ENCODE measurements at regions not wholly inside any gene's neighbourhood (a gene's known extent, or its start where the extent isn't known, plus 50 kb on each side); places are given as distances from the start of the nearest gene placed in this dataset.

- peaks cover 0 to 3% of the 10 kb centered on the region in 2 donors for H3K9me3 ChIP-seq (ENCODE audit: control insufficient read depth in 2 of 2, low read length in 2 of 2)
- H3K27ac ChIP-seq (ENCODE audit: low read length), result no peak overlapping the region
- no peak overlapping the region for H3K4me3 ChIP-seq (ENCODE audit: low read length in 2 of 2)
- no peaks in the 10 kb centered on the region for H3K36me3 ChIP-seq (ENCODE audit: control insufficient read depth in 2 of 2, insufficient read depth in 2 of 2, low read length in 2 of 2)
- no peaks in the 10 kb centered on the region for H3K4me1 ChIP-seq (ENCODE audit: control insufficient read depth, insufficient read depth, low read length)
- H3K9ac ChIP-seq (ENCODE audit: low read length in 2 of 2), result no peak overlapping the region
- no peaks in the 10 kb centered on the region for H3K27me3 ChIP-seq (ENCODE audit: control insufficient read depth in 1 of 2, insufficient read depth in 2 of 2, low read length in 2 of 2)
Observed at GRCh38 chr10:124316326-124316725, 102.4 kb downstream of the OAT start.

GRCh38 chr10:124315591-124316270, 103.0 kb downstream of the OAT start:
- H3K36me3 ChIP-seq (ENCODE audit: control insufficient read depth in 2 of 2, insufficient read depth in 2 of 2, low read length in 2 of 2), result no peaks in the 10 kb centered on the region
- no peak overlapping the region for H3K27ac ChIP-seq (ENCODE audit: low read length)
- no peaks in the 10 kb centered on the region for H3K4me1 ChIP-seq (ENCODE audit: control insufficient read depth, insufficient read depth, low read length)

GRCh38 chr10:124313374-124313773, 105.3 kb downstream of the OAT start:
- H3K4me3 ChIP-seq (ENCODE audit: low read length in 2 of 2), result no peak overlapping the region
- no peak overlapping the region for H3K9ac ChIP-seq (ENCODE audit: low read length in 2 of 2)
- H3K36me3 ChIP-seq (ENCODE audit: control insufficient read depth in 2 of 2, insufficient read depth in 2 of 2, low read length in 2 of 2), result no peaks in the 10 kb centered on the region
- no peak overlapping the region for H3K27ac ChIP-seq (ENCODE audit: low read length)
- no peaks in the 10 kb centered on the region for H3K27me3 ChIP-seq (ENCODE audit: control insufficient read depth in 1 of 2, insufficient read depth in 2 of 2, low read length in 2 of 2)
- H3K9me3 ChIP-seq (ENCODE audit: control insufficient read depth in 2 of 2, low read length in 2 of 2), result no peaks in the 10 kb centered on the region
- no peaks in the 10 kb centered on the region for H3K4me1 ChIP-seq (ENCODE audit: control insufficient read depth, insufficient read depth, low read length)

More at GRCh38 chr10:124315591-124316270, 103.0 kb downstream of the OAT start:
- Histone ChIP-seq H3K4me3 (ENCODE audit: low read length in 2 of 2) (no peak overlapping the region), H3K9ac (ENCODE audit: low read length in 2 of 2) (no peak overlapping the region), H3K9me3 (ENCODE audit: control insufficient read depth in 2 of 2, low read length in 2 of 2) (peaks cover 0 to 3% of the 10 kb centered on the region in 2 donors), H3K27me3 (ENCODE audit: control insufficient read depth in 1 of 2, insufficient read depth in 2 of 2, low read length in 2 of 2) (no peaks in the 10 kb centered on the region)

GRCh38 chr10:124308811-124309210, 109.9 kb downstream of the OAT start:
- no peaks in the 10 kb centered on the region for H3K36me3 ChIP-seq (ENCODE audit: control insufficient read depth in 2 of 2, insufficient read depth in 2 of 2, low read length in 2 of 2)
- H3K4me1 ChIP-seq (ENCODE audit: control insufficient read depth, insufficient read depth, low read length), result no peaks in the 10 kb centered on the region
- no peak overlapping the region for H3K9ac ChIP-seq (ENCODE audit: low read length in 2 of 2)
- H3K27ac ChIP-seq (ENCODE audit: low read length), result no peak overlapping the region
- H3K4me3 ChIP-seq (ENCODE audit: low read length in 2 of 2), result no peak overlapping the region
- H3K9me3 ChIP-seq (ENCODE audit: control insufficient read depth in 2 of 2, low read length in 2 of 2), result no peaks in the 10 kb centered on the region
- peaks cover 0 to 2% of the 10 kb centered on the region in 2 donors for H3K27me3 ChIP-seq (ENCODE audit: control insufficient read depth in 1 of 2, insufficient read depth in 2 of 2, low read length in 2 of 2)

GRCh38 chr10:124308056-124308645, 110.6 kb downstream of the OAT start:
- Histone ChIP-seq H3K27ac (ENCODE audit: low read length) (no peak overlapping the region), H3K9me3 (ENCODE audit: control insufficient read depth in 2 of 2, low read length in 2 of 2) (no peaks in the 10 kb centered on the region), H3K36me3 (ENCODE audit: control insufficient read depth in 2 of 2, insufficient read depth in 2 of 2, low read length in 2 of 2) (no peaks in the 10 kb centered on the region), H3K4me3 (ENCODE audit: low read length in 2 of 2) (no peak overlapping the region), H3K4me1 (ENCODE audit: control insufficient read depth, insufficient read depth, low read length) (no peaks in the 10 kb centered on the region), H3K9ac (ENCODE audit: low read length in 2 of 2) (no peak overlapping the region), H3K27me3 (ENCODE audit: control insufficient read depth in 1 of 2, insufficient read depth in 2 of 2, low read length in 2 of 2) (peaks cover 0 to 2% of the 10 kb centered on the region in 2 donors)

GRCh38 chr10:124307591-124307990, 111.1 kb downstream of the OAT start:
- Histone ChIP-seq H3K27ac (ENCODE audit: low read length) (no peak overlapping the region), H3K4me3 (ENCODE audit: low read length in 2 of 2) (no peak overlapping the region), H3K27me3 (ENCODE audit: control insufficient read depth in 1 of 2, insufficient read depth in 2 of 2, low read length in 2 of 2) (peaks cover 0 to 2% of the 10 kb centered on the region in 2 donors)

GRCh38 chr10:124306922-124307371, 111.8 kb downstream of the OAT start:
- Histone ChIP-seq H3K9ac (ENCODE audit: low read length in 2 of 2) (no peak overlapping the region), H3K27ac (ENCODE audit: low read length) (no peak overlapping the region), H3K4me3 (ENCODE audit: low read length in 2 of 2) (no peak overlapping the region), H3K9me3 (ENCODE audit: control insufficient read depth in 2 of 2, low read length in 2 of 2) (no peaks in the 10 kb centered on the region), H3K4me1 (ENCODE audit: control insufficient read depth, insufficient read depth, low read length) (peaks cover 5% of the 10 kb centered on the region), H3K27me3 (ENCODE audit: control insufficient read depth in 1 of 2, insufficient read depth in 2 of 2, low read length in 2 of 2) (peaks cover 0 to 2% of the 10 kb centered on the region in 2 donors), H3K36me3 (ENCODE audit: control insufficient read depth in 2 of 2, insufficient read depth in 2 of 2, low read length in 2 of 2) (no peaks in the 10 kb centered on the region)

More at GRCh38 chr10:124307591-124307990, 111.1 kb downstream of the OAT start:
- no peaks in the 10 kb centered on the region for H3K36me3 ChIP-seq (ENCODE audit: control insufficient read depth in 2 of 2, insufficient read depth in 2 of 2, low read length in 2 of 2)
- H3K4me1 ChIP-seq (ENCODE audit: control insufficient read depth, insufficient read depth, low read length), result no peaks in the 10 kb centered on the region
- H3K9ac ChIP-seq (ENCODE audit: low read length in 2 of 2), result no peak overlapping the region
- H3K9me3 ChIP-seq (ENCODE audit: control insufficient read depth in 2 of 2, low read length in 2 of 2), result no peaks in the 10 kb centered on the region

- H3K27me3 ChIP-seq (ENCODE audit: control insufficient read depth in 1 of 2, insufficient read depth in 2 of 2, low read length in 2 of 2), result peaks cover 0 to 2% of the 10 kb centered on the region in 2 donors
- peaks cover 6% of the 10 kb centered on the region for H3K4me1 ChIP-seq (ENCODE audit: control insufficient read depth, insufficient read depth, low read length)
- H3K27ac ChIP-seq (ENCODE audit: low read length), result no peak overlapping the region
- H3K9me3 ChIP-seq (ENCODE audit: control insufficient read depth in 2 of 2, low read length in 2 of 2), result no peaks in the 10 kb centered on the region
- no peak overlapping the region for H3K9ac ChIP-seq (ENCODE audit: low read length in 2 of 2)
- H3K36me3 ChIP-seq (ENCODE audit: control insufficient read depth in 2 of 2, insufficient read depth in 2 of 2, low read length in 2 of 2), result no peaks in the 10 kb centered on the region
- no peak overlapping the region for H3K4me3 ChIP-seq (ENCODE audit: low read length in 2 of 2)
Observed at GRCh38 chr10:124306520-124306919, 112.2 kb downstream of the OAT start.

GRCh38 chr10:124305984-124306383, 112.7 kb downstream of the OAT start:
- Histone ChIP-seq H3K4me3 (ENCODE audit: low read length in 2 of 2) (no peak overlapping the region), H3K27me3 (ENCODE audit: control insufficient read depth in 1 of 2, insufficient read depth in 2 of 2, low read length in 2 of 2) (peaks cover 0 to 2% of the 10 kb centered on the region in 2 donors), H3K9me3 (ENCODE audit: control insufficient read depth in 2 of 2, low read length in 2 of 2) (no peaks in the 10 kb centered on the region), H3K4me1 (ENCODE audit: control insufficient read depth, insufficient read depth, low read length) (peaks cover 6% of the 10 kb centered on the region), H3K36me3 (ENCODE audit: control insufficient read depth in 2 of 2, insufficient read depth in 2 of 2, low read length in 2 of 2) (no peaks in the 10 kb centered on the region), H3K9ac (ENCODE audit: low read length in 2 of 2) (no peak overlapping the region), H3K27ac (ENCODE audit: low read length) (no peak overlapping the region)

- H3K9ac ChIP-seq (ENCODE audit: low read length in 2 of 2), result no peak overlapping the region
- no peak overlapping the region for H3K4me3 ChIP-seq (ENCODE audit: low read length in 2 of 2)
- H3K27me3 ChIP-seq (ENCODE audit: control insufficient read depth in 1 of 2, insufficient read depth in 2 of 2, low read length in 2 of 2), result peaks cover 0 to 2% of the 10 kb centered on the region in 2 donors
- no peak overlapping the region for H3K27ac ChIP-seq (ENCODE audit: low read length)
- H3K4me1 ChIP-seq (ENCODE audit: control insufficient read depth, insufficient read depth, low read length), result peaks cover 6% of the 10 kb centered on the region
- H3K9me3 ChIP-seq (ENCODE audit: control insufficient read depth in 2 of 2, low read length in 2 of 2), result no peaks in the 10 kb centered on the region
- H3K36me3 ChIP-seq (ENCODE audit: control insufficient read depth in 2 of 2, insufficient read depth in 2 of 2, low read length in 2 of 2), result no peaks in the 10 kb centered on the region
Observed at GRCh38 chr10:124305131-124305530, 113.6 kb downstream of the OAT start.

All from stomach smooth muscle (tissue), 2 donors.